Sigmoid colon (tissue), 4 donors: ENCODE measurements at regions not wholly inside any gene's neighbourhood (a gene's known extent, or its start where the extent isn't known, plus 50 kb on each side); places are given as distances from the start of the nearest gene placed in this dataset.

Experiments used
- CTCF ChIP-seq, 4 experiments: fragments of 450-650 bp in 3 of 4; fragments of 200-600 bp in 1 of 4; IDR thresholded peaks; one replicate each; pipeline ENCODE4 v1.5.1; 2016 to 2019; ENCODE audit warnings: antibody characterized with exemption in 4 of 4, mild to moderate bottlenecking in 3 of 4, moderate library complexity in 2 of 4
- EP300 ChIP-seq, 4 donors: sonication (generic); formaldehyde crosslinking; IDR thresholded peaks; one replicate each; pipeline ENCODE4 v1.6.1; 2017; ENCODE audit warnings: antibody characterized with exemption in 4 of 4
- POLR2A ChIP-seq, 2 donors: fragments of 450-650 bp; IDR thresholded peaks; one replicate each; pipeline ENCODE4 v1.6.1; 2016; ENCODE audit warnings: antibody characterized with exemption in 2 of 2, mild to moderate bottlenecking in 2 of 2, moderate library complexity in 2 of 2

GRCh38 chr9:119829186-119829585 is 460.0 kb upstream of the BRINP1 start:
- no peak for TF ChIP-seq CTCF (IDR thresholded peaks at IDR 0.05)
- TF ChIP-seq POLR2A (IDR thresholded peaks at IDR 0.05): no peak
- TF ChIP-seq EP300 (IDR thresholded peaks at IDR 0.05): no peak
